ENCODE measurements at regions not wholly inside any gene's neighbourhood (a gene's known extent, or its start where the extent isn't known, plus 50 kb on each side); places are given as distances from the start of the nearest gene placed in this dataset.

- peak overlapping the region; percentile 50 for H3K4me3 Mint-ChIP-seq
- H3K36me3 Mint-ChIP-seq (ENCODE audit: low read depth), result peaks cover 39% of the 10 kb centered on the region
- no peaks in the 10 kb centered on the region for H3K9me3 Mint-ChIP-seq
- H3K27ac Mint-ChIP-seq, result peak overlapping the region; percentile 98
- no peak for DNase-seq
- peaks cover 81% of the 10 kb centered on the region for H3K4me1 Mint-ChIP-seq
- CTCF ChIA-PET, result interaction anchor here (0.7 to 2.2 kb wide), 3 partner anchors 12 to 127 kb away, joined by 3 to 8 read pairs (median 3); no protein-coding TSS in a partner anchor
- POLR2A ChIA-PET, result interaction anchor here (0.8 to 1.0 kb wide), 3 partner anchors 13 to 196 kb away, joined by 4 to 5 read pairs (median 4); partner anchors contain the start of gene STX11
- H3K27me3 Mint-ChIP-seq, result no peaks in the 10 kb centered on the region
These were observed 61.7 kb downstream of the UTRN start for GRCh38 chr6:144346719-144347447.

- Mint-ChIP-seq H3K4me3 (peak overlapping the region; percentile 50), H3K27me3 (no peaks in the 10 kb centered on the region), H3K27ac (peak overlapping the region; percentile 98), H3K4me1 (peaks cover 81% of the 10 kb centered on the region), H3K9me3 (no peaks in the 10 kb centered on the region), H3K36me3 (ENCODE audit: low read depth) (peaks cover 39% of the 10 kb centered on the region)
- POLR2A ChIA-PET, result interaction anchor here (0.9 to 1.1 kb wide), 3 partner anchors 13 to 197 kb away, joined by 4 to 6 read pairs (median 5); partner anchors contain the start of gene STX11
- CTCF ChIA-PET, result interaction anchor here (0.7 to 2.2 kb wide), 2 partner anchors 12 to 128 kb away, joined by 4 to 8 read pairs; no protein-coding TSS in a partner anchor
- no peak for DNase-seq
These were observed 62.3 kb downstream of the UTRN start for GRCh38 chr6:144347448-144347759.

- Mint-ChIP-seq H3K27ac (peak overlapping the region; percentile 98), H3K36me3 (ENCODE audit: low read depth) (peaks cover 39% of the 10 kb centered on the region), H3K27me3 (no peaks in the 10 kb centered on the region), H3K4me3 (peak overlapping the region; percentile 16), H3K4me1 (peaks cover 81% of the 10 kb centered on the region), H3K9me3 (no peaks in the 10 kb centered on the region)
- POLR2A ChIA-PET, result interaction anchor here (1.1 kb wide), 1 partner anchor 13 kb away, joined by 6 read pairs; no protein-coding TSS in a partner anchor
- no peak for DNase-seq
- CTCF ChIA-PET, result interaction anchor here (0.7 to 2.2 kb wide), 2 partner anchors 13 to 127 kb away, joined by 4 to 8 read pairs; no protein-coding TSS in a partner anchor
These were observed 62.8 kb downstream of the UTRN start for GRCh38 chr6:144347933-144348332.

GRCh38 chr6:144349690-144350527 lies 64.8 kb downstream of the UTRN start:
- H3K36me3 Mint-ChIP-seq (ENCODE audit: low read depth), result peaks cover 40% of the 10 kb centered on the region
- H3K9me3 Mint-ChIP-seq, result no peaks in the 10 kb centered on the region
- no peak for DNase-seq
- H3K27ac Mint-ChIP-seq, result peak overlapping the region; percentile 98
- peak overlapping the region; percentile 74 for H3K4me3 Mint-ChIP-seq
- H3K4me1 Mint-ChIP-seq, result peaks cover 86% of the 10 kb centered on the region
- H3K27me3 Mint-ChIP-seq, result no peaks in the 10 kb centered on the region
- POLR2A ChIA-PET, result interaction anchor here (1.5 kb wide), 1 partner anchor 15 kb away, joined by 4 read pairs; no protein-coding TSS in a partner anchor
- CTCF ChIA-PET, result interaction anchor here (1.5 kb wide), 1 partner anchor 9 kb away, joined by 4 read pairs; no protein-coding TSS in a partner anchor

- ChIA-PET POLR2A (interaction anchor here (1.5 kb wide), 1 partner anchor 16 kb away, joined by 4 read pairs; no protein-coding TSS in a partner anchor), CTCF (interaction anchor here (1.5 kb wide), 1 partner anchor 10 kb away, joined by 4 read pairs; no protein-coding TSS in a partner anchor)
- H3K27ac Mint-ChIP-seq, result peak overlapping the region; percentile 98
- H3K4me3 Mint-ChIP-seq, result peak overlapping the region; percentile 74
- H3K36me3 Mint-ChIP-seq (ENCODE audit: low read depth), result peaks cover 36% of the 10 kb centered on the region
- H3K9me3 Mint-ChIP-seq, result no peaks in the 10 kb centered on the region
- H3K27me3 Mint-ChIP-seq, result no peaks in the 10 kb centered on the region
- H3K4me1 Mint-ChIP-seq, result peaks cover 84% of the 10 kb centered on the region
- no peak for DNase-seq
These were observed 65.4 kb downstream of the UTRN start for GRCh38 chr6:144350528-144350880.

GRCh38 chr6:144351379-144352127 lies 66.4 kb downstream of the UTRN start:
- no peaks in the 10 kb centered on the region for H3K27me3 Mint-ChIP-seq
- peaks cover 82% of the 10 kb centered on the region for H3K4me1 Mint-ChIP-seq
- CTCF ChIA-PET, result interaction anchor here (0.8 to 1.5 kb wide), 3 partner anchors 9 to 232 kb away, joined by 3 to 4 read pairs (median 3); no protein-coding TSS in a partner anchor
- POLR2A ChIA-PET, result interaction anchor here (0.6 to 4.1 kb wide), 7 partner anchors 9 to 201 kb away, joined by 3 to 35 read pairs (median 3); partner anchors contain the start of gene STX11
- H3K36me3 Mint-ChIP-seq (ENCODE audit: low read depth), result peaks cover 34% of the 10 kb centered on the region
- DNase-seq, result no peak
- peak overlapping the region; percentile 98 for H3K27ac Mint-ChIP-seq
- H3K9me3 Mint-ChIP-seq, result no peaks in the 10 kb centered on the region
- peak overlapping the region; percentile 65 for H3K4me3 Mint-ChIP-seq

- Mint-ChIP-seq H3K27me3 (no peaks in the 10 kb centered on the region), H3K36me3 (ENCODE audit: low read depth) (peaks cover 30% of the 10 kb centered on the region), H3K4me1 (peaks cover 75% of the 10 kb centered on the region), H3K27ac (peak overlapping the region; percentile 98), H3K9me3 (no peaks in the 10 kb centered on the region), H3K4me3 (peak overlapping the region; percentile 65)
- ChIA-PET POLR2A (interaction anchor here (0.7 to 4.1 kb wide), 3 partner anchors 10 to 202 kb away, joined by 3 to 35 read pairs (median 7); partner anchors contain the start of gene STX11), CTCF (interaction anchor here (1.3 to 1.7 kb wide), 2 partner anchors 10 to 42 kb away, joined by 3 to 4 read pairs; no protein-coding TSS in a partner anchor)
- no peak for DNase-seq
These were observed 67.2 kb downstream of the UTRN start for GRCh38 chr6:144352331-144352730.

- DNase-seq, result peak; percentile 61
- H3K27me3 Mint-ChIP-seq, result no peaks in the 10 kb centered on the region
- H3K4me3 Mint-ChIP-seq, result peak overlapping the region; percentile 60
- peak overlapping the region; percentile 90 for H3K27ac Mint-ChIP-seq
- no peaks in the 10 kb centered on the region for H3K9me3 Mint-ChIP-seq
- CTCF ChIA-PET, result interaction anchor here (1.4 to 1.7 kb wide), 2 partner anchors 19 to 43 kb away, joined by 3 to 4 read pairs; no protein-coding TSS in a partner anchor
- POLR2A ChIA-PET, result interaction anchor here (0.9 to 4.1 kb wide), 5 partner anchors 10 to 202 kb away, joined by 3 to 35 read pairs (median 4); no protein-coding TSS in a partner anchor
- peaks cover 20% of the 10 kb centered on the region for H3K36me3 Mint-ChIP-seq (ENCODE audit: low read depth)
- peaks cover 60% of the 10 kb centered on the region for H3K4me1 Mint-ChIP-seq
These were observed 68.8 kb downstream of the UTRN start for GRCh38 chr6:144353871-144354314.

- no peaks in the 10 kb centered on the region for H3K27me3 Mint-ChIP-seq
- H3K4me3 Mint-ChIP-seq, result no peak overlapping the region
- H3K27ac Mint-ChIP-seq, result no peak overlapping the region
- POLR2A ChIA-PET, result no interaction called here
- peaks cover 39% of the 10 kb centered on the region for H3K4me1 Mint-ChIP-seq
- peaks cover 32% of the 10 kb centered on the region for H3K36me3 Mint-ChIP-seq (ENCODE audit: low read depth)
- H3K9me3 Mint-ChIP-seq, result no peaks in the 10 kb centered on the region
- DNase-seq, result no peak
- CTCF ChIA-PET, result no interaction called here
These were observed 74.6 kb downstream of the UTRN start for GRCh38 chr6:144359783-144360182.

GRCh38 chr6:144360401-144360800 lies 75.3 kb downstream of the UTRN start:
- ChIA-PET CTCF (no interaction called here), POLR2A (interaction anchor here (1.2 kb wide), 1 partner anchor 10 kb away, joined by 3 read pairs; no protein-coding TSS in a partner anchor)
- H3K9me3 Mint-ChIP-seq, result no peaks in the 10 kb centered on the region
- H3K36me3 Mint-ChIP-seq (ENCODE audit: low read depth), result peaks cover 34% of the 10 kb centered on the region
- no peaks in the 10 kb centered on the region for H3K27me3 Mint-ChIP-seq
- DNase-seq, result no peak
- H3K27ac Mint-ChIP-seq, result no peak overlapping the region
- H3K4me3 Mint-ChIP-seq, result no peak overlapping the region
- H3K4me1 Mint-ChIP-seq, result peaks cover 35% of the 10 kb centered on the region

GRCh38 chr6:144361016-144361415 lies 75.9 kb downstream of the UTRN start:
- no peak for DNase-seq
- CTCF ChIA-PET, result no interaction called here

More at GRCh38 chr6:144361016-144361415, 75.9 kb downstream of the UTRN start:
- Mint-ChIP-seq H3K9me3 (no peaks in the 10 kb centered on the region), H3K4me3 (no peak overlapping the region), H3K36me3 (ENCODE audit: low read depth) (peaks cover 38% of the 10 kb centered on the region), H3K27ac (no peak overlapping the region), H3K4me1 (peaks cover 34% of the 10 kb centered on the region), H3K27me3 (no peaks in the 10 kb centered on the region)
- POLR2A ChIA-PET, result interaction anchor here (1.2 kb wide), 1 partner anchor 10 kb away, joined by 3 read pairs; no protein-coding TSS in a partner anchor

Measured in activated CD4-positive, alpha-beta memory T cell treated with anti-CD3 and anti-CD28 coated beads, Interleukin-2, amount 10 ng/mL, durations not matched to agents 7 days and 5 days (primary cell).